Activated CD8-positive, alpha-beta memory T cell treated with anti-CD3 and anti-CD28 coated beads, Interleukin-2, amount 10 ng/mL, durations not matched to agents 7 days and 5 days (primary cell): ENCODE measurements at regions not wholly inside any gene's neighbourhood (a gene's known extent, or its start where the extent isn't known, plus 50 kb on each side); places are given as distances from the start of the nearest gene placed in this dataset.

ENCODE experiments used
- ATAC-seq: fragments of 150-1000 bp; cut with Tn5 transposase; one replicate; pipeline ENCODE4 v1.10.0; 2021; ENCODE audit warnings: moderate library complexity
- CTCF ChIA-PET: fragments of 350-600 bp; sonication (Branson Sonifier 250); formaldehyde crosslinking; loops from one replicate; lab custom pipeline; 2021; ENCODE audit warnings: antibody characterized with exemption; lab: Charles Lee
- DNase-seq: peaks from one replicate; pipeline ENCODE4 v3.0.0-alpha.2; 2020
- H3K27ac Mint-ChIP-seq: one replicate; pipeline ENCODE4 v1.8.0; 2021; ENCODE audit warnings: mild to moderate bottlenecking, mixed read lengths
- H3K27me3 Mint-ChIP-seq: one replicate; pipeline ENCODE4 v1.8.0; 2021; ENCODE audit warnings: mixed read lengths
- H3K36me3 Mint-ChIP-seq: one replicate; pipeline ENCODE4 v1.8.0; 2021; ENCODE audit warnings: mild to moderate bottlenecking, mixed read lengths
- H3K4me1 Mint-ChIP-seq: one replicate; pipeline ENCODE4 v1.8.0; 2021; ENCODE audit warnings: mixed read lengths
- H3K4me3 Mint-ChIP-seq: one replicate; pipeline ENCODE4 v1.8.0; 2021; ENCODE audit warnings: mild to moderate bottlenecking, moderate library complexity, mixed read lengths
- H3K9me3 Mint-ChIP-seq: one replicate; pipeline ENCODE4 v1.8.0; 2022; ENCODE audit warnings: low read depth, mixed read lengths

GRCh38 chr9:16025627-16026026 is 472.8 kb downstream of the CCDC171 start:
- Mint-ChIP-seq H3K27ac (no peak overlapping the region), H3K36me3 (no peaks in the 10 kb centered on the region), H3K9me3 (no peaks in the 10 kb centered on the region), H3K4me1 (peaks cover 4% of the 10 kb centered on the region), H3K27me3 (no peaks in the 10 kb centered on the region), H3K4me3 (no peak overlapping the region)
- no peak for DNase-seq
- ATAC-seq: no peak
- CTCF ChIA-PET: no interaction called here

DNA sequence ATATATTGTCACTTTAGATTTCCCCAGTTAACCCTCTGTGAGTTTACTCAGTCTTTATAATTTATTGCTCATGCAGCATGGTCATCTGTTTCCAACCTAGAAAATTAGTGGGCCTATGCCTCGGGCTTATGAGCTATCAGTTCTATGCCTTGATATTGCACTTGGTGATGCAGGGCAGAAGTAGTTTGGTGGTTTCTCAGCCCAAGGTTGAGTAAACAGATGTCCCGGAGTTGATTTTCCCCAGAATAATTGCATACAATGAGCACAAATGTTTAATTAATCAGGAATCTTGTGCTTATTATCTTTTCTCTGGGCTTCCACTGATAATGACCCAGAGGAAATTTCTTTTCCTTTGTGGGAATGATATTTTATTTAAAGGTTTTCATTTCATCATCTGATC is 474.0 kb downstream of the CCDC171 start:
- ATAC-seq (no peak), DNase-seq (no peak)
- Mint-ChIP-seq H3K4me1 (peaks cover 5% of the 10 kb centered on the region), H3K9me3 (no peaks in the 10 kb centered on the region), H3K4me3 (no peak overlapping the region), H3K27ac (no peak overlapping the region), H3K36me3 (no peaks in the 10 kb centered on the region), H3K27me3 (no peaks in the 10 kb centered on the region)
- CTCF ChIA-PET: no interaction called here

- Mint-ChIP-seq H3K4me3 (no peak overlapping the region), H3K27me3 (peaks cover 3% of the 10 kb centered on the region), H3K4me1 (peaks cover 5% of the 10 kb centered on the region), H3K9me3 (no peaks in the 10 kb centered on the region), H3K36me3 (no peaks in the 10 kb centered on the region), H3K27ac (no peak overlapping the region)
- no peak for DNase-seq
- CTCF ChIA-PET: no interaction called here
- no peak for ATAC-seq
These were observed 475.7 kb downstream of the CCDC171 start for GRCh38 chr9:16028548-16028947.

GRCh38 chr9:16029046-16029615 is 476.3 kb downstream of the CCDC171 start:
- Mint-ChIP-seq H3K9me3 (no peaks in the 10 kb centered on the region), H3K4me3 (no peak overlapping the region), H3K27ac (no peak overlapping the region), H3K27me3 (peaks cover 3% of the 10 kb centered on the region), H3K36me3 (no peaks in the 10 kb centered on the region), H3K4me1 (peaks cover 5% of the 10 kb centered on the region)
- no peak for DNase-seq
- no peak for ATAC-seq
- CTCF ChIA-PET: no interaction called here

DNA sequence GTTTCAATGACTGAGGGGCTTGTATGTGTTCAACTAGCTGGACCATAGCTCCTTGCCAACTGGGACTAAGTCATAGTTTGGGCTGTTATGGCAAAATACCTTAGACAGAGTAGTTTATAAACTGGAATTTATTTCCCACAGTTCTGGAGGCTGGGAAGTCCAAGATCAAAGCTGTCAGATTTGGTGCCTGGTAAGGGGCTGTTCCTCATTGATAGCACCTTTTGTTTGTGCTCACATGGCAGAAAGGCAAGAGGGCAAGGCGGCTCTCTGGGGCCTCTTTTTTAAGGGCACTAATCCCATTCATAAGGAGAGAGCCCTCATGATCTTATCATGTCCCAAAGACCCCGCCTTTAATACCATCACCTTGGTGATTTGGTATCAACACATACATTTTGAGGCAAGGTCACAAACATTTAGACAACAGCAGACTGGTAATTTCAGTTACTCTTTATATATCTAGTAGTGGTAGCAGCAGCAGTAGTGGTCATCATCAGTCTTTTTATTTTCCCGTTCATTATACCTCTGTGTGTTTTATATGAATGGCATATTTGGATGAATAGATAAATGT is 477.0 kb downstream of the CCDC171 start:
- Mint-ChIP-seq H3K27me3 (peaks cover 3% of the 10 kb centered on the region), H3K36me3 (no peaks in the 10 kb centered on the region), H3K27ac (no peak overlapping the region), H3K4me1 (peaks cover 5% of the 10 kb centered on the region), H3K9me3 (no peaks in the 10 kb centered on the region), H3K4me3 (no peak overlapping the region)
- CTCF ChIA-PET: no interaction called here
- no peak for DNase-seq
- ATAC-seq: no peak

- ATAC-seq (peak; percentile 36), DNase-seq (peak; percentile 57)
- Mint-ChIP-seq H3K36me3 (no peaks in the 10 kb centered on the region), H3K4me3 (no peak overlapping the region), H3K9me3 (no peaks in the 10 kb centered on the region), H3K4me1 (peaks cover 5% of the 10 kb centered on the region), H3K27me3 (peaks cover 3% of the 10 kb centered on the region), H3K27ac (no peak overlapping the region)
- CTCF ChIA-PET: no interaction called here
These were observed 477.8 kb downstream of the CCDC171 start for GRCh38 chr9:16030528-16031185.

- no peak overlapping the region for H3K27ac Mint-ChIP-seq
- CTCF ChIA-PET: no interaction called here
- H3K4me3 Mint-ChIP-seq: no peak overlapping the region
- DNase-seq (no peak), ATAC-seq (no peak)
- H3K27me3 Mint-ChIP-seq: peaks cover 3% of the 10 kb centered on the region
- H3K9me3 Mint-ChIP-seq: no peaks in the 10 kb centered on the region
- H3K4me1 Mint-ChIP-seq: peaks cover 5% of the 10 kb centered on the region
- no peaks in the 10 kb centered on the region for H3K36me3 Mint-ChIP-seq
These were observed 478.6 kb downstream of the CCDC171 start for GRCh38 chr9:16031486-16031885.

DNA sequence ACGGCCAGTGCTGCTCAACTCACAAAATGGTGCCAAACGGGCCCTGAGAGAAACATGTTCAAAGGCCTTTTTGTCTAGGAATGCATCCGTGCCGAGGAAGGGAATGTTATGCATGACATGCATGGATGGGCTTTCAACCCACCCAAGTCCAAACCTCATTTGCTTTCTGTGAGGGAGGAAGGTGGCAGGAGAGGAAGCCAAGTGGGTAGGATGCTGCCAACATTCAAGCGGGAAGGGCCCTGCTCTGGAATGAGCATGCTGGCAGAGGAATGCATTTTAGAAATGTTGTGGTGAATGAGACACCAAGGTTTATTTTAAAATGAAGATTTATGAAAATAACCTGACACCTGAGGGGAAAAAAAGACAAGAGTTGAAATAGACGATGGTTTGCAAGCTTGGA is 479.1 kb downstream of the CCDC171 start:
- Mint-ChIP-seq H3K4me3 (no peak overlapping the region), H3K4me1 (peaks cover 5% of the 10 kb centered on the region)
- no peak for ATAC-seq

GRCh38 chr9:16032799-16033198 is 480.0 kb downstream of the CCDC171 start:
- H3K27me3 Mint-ChIP-seq: peaks cover 3% of the 10 kb centered on the region
- peaks cover 3% of the 10 kb centered on the region for H3K9me3 Mint-ChIP-seq
- CTCF ChIA-PET: no interaction called here

More for the DNA sequence above, 479.1 kb downstream of the CCDC171 start:
- Mint-ChIP-seq H3K36me3 (no peaks in the 10 kb centered on the region), H3K27me3 (peaks cover 3% of the 10 kb centered on the region), H3K27ac (no peak overlapping the region), H3K9me3 (peaks cover 3% of the 10 kb centered on the region)
- no peak for DNase-seq
- CTCF ChIA-PET: no interaction called here

DNA sequence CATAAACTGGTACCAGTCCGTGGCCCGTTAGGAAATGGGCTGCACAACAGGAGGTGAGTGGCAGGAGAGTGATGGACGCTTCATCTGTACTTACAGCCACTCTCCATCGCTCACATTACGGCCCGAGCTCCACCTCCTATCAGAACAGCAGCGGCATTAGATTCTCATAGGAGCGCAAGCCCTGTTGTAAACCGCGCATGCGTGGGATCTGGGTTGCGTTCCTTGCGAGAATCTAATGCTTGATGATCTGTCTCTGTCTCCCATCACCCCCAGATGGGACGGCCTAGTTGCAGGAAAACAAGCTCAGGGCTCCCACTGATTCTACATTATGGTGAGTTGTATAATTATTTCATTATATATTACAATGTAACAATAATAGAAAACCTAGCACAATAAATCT is 480.4 kb downstream of the CCDC171 start:
- ATAC-seq (no peak), DNase-seq (no peak)
- H3K9me3 Mint-ChIP-seq: peaks cover 3% of the 10 kb centered on the region
- CTCF ChIA-PET: no interaction called here
- H3K27ac Mint-ChIP-seq: no peak overlapping the region
- no peak overlapping the region for H3K4me3 Mint-ChIP-seq
- peaks cover 5% of the 10 kb centered on the region for H3K4me1 Mint-ChIP-seq
- H3K36me3 Mint-ChIP-seq: no peaks in the 10 kb centered on the region
- H3K27me3 Mint-ChIP-seq: peaks cover 3% of the 10 kb centered on the region

More at GRCh38 chr9:16032799-16033198, 480.0 kb downstream of the CCDC171 start:
- no peak overlapping the region for H3K27ac Mint-ChIP-seq
- H3K4me1 Mint-ChIP-seq: peaks cover 5% of the 10 kb centered on the region
- DNase-seq: no peak
- no peak for ATAC-seq
- no peak overlapping the region for H3K4me3 Mint-ChIP-seq
- no peaks in the 10 kb centered on the region for H3K36me3 Mint-ChIP-seq

DNA sequence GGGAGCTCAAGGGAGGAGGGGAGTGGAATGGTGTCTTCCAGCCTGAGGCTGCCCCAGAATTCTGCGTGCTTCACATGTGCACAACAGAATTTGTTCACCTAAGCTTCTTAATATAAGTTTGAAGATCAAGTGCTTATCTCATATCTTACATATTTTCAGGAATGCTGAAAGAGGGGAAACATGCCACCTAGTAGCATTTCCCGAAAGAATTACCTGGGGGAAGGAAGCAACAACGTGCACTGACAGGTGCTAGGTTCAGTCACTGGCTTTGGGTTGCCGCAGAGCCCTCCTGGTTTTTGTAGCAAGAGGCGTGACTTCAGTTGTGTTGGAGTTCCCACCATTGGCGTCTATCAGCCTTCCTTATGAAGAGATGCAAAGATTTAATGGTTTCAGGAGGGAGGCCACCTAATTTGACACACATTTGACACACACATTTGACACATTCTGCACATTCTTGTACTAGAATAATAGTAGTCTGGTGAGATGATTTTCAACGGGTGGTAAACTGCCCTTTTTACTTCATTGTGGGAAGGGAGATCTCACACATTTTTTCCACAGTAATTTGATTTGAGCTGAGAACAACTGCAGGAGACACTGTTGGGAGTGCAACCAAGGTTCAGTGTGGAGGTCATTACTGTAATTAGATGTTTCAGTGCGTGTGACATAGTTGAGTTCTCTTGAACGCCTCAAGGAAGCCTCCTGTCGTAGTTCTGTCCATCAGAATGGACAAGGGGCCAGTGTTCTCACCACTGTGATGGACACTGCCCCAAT is 481.3 kb downstream of the CCDC171 start:
- CTCF ChIA-PET: no interaction called here
- Mint-ChIP-seq H3K27ac (no peak overlapping the region), H3K36me3 (no peaks in the 10 kb centered on the region), H3K27me3 (peaks cover 3% of the 10 kb centered on the region), H3K4me1 (peaks cover 5% of the 10 kb centered on the region), H3K4me3 (no peak overlapping the region), H3K9me3 (peaks cover 3% of the 10 kb centered on the region)
- no peak for DNase-seq
- no peak for ATAC-seq

GRCh38 chr9:16039218-16039987 is 486.6 kb downstream of the CCDC171 start:
- ATAC-seq: no peak
- H3K27ac Mint-ChIP-seq: no peak overlapping the region
- no peaks in the 10 kb centered on the region for H3K36me3 Mint-ChIP-seq
- CTCF ChIA-PET: interaction anchor here (0.8 kb wide), 1 partner anchor 165 kb away, joined by 4 read pairs; no protein-coding TSS in a partner anchor
- no peak for DNase-seq
- H3K27me3 Mint-ChIP-seq: no peaks in the 10 kb centered on the region
- H3K9me3 Mint-ChIP-seq: peaks cover 3% of the 10 kb centered on the region
- no peaks in the 10 kb centered on the region for H3K4me1 Mint-ChIP-seq
- no peak overlapping the region for H3K4me3 Mint-ChIP-seq
